ENCODE measurements at regions not wholly inside any gene's neighbourhood (a gene's known extent, or its start where the extent isn't known, plus 50 kb on each side); places are given as distances from the start of the nearest gene placed in this dataset.

DNA sequence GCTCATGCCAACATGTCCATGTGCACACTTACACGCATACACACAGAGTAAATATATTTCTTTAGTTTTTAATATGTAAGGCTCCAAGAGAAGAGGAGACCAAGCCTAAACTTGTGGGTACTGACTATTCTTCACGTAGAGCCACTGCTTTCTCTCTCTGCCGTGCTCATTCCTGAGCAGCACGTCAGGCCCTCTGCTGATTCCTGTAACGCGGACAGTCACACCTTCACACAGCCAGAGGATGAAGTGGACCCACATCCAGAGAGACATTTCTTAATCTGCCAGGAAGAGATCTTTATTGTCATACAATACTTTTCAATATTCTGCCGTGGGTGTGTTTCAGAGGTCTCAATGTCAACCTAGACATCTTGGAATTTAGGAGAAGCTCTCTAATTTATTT, 560.7 kb downstream of the STK39 start:
- no peaks in the 10 kb centered on the region for H3K4me1 ChIP-seq (ENCODE audit: control insufficient read depth, extremely low read depth, insufficient read depth, low read length)
- no peaks in the 10 kb centered on the region for H4K20me1 ChIP-seq (ENCODE audit: control insufficient read depth, extremely low read depth, insufficient read depth, low read length)
- DNase-seq (ENCODE audit: low read depth, low spot score): no peak
- no peak overlapping the region for H3K27ac ChIP-seq (ENCODE audit: control insufficient read depth, insufficient read depth, low read length)
- H3K9ac ChIP-seq (ENCODE audit: control insufficient read depth, extremely low read depth, insufficient read depth, low read length): no peak overlapping the region
- no peaks in the 10 kb centered on the region for H3K27me3 ChIP-seq (ENCODE audit: control insufficient read depth, extremely low read depth, insufficient read depth, low read length)
- H3K4me2 ChIP-seq (ENCODE audit: control insufficient read depth, extremely low read depth, insufficient read depth, low read depth, low read length): no peak overlapping the region
- dilution Hi-C loops (cut with MboI; ENCODE audit: extremely low pct_ligation_motif_present, low sequenced_read_pairs): no loop called here
- H2AFZ ChIP-seq (ENCODE audit: control insufficient read depth, low read length): no peak overlapping the region
- FAIRE-seq: no peak
- H3K36me3 ChIP-seq (ENCODE audit: control insufficient read depth in 2 of 2, extremely low read depth in 1 of 2, insufficient read depth in 2 of 2, low read length in 2 of 2): no peaks in the 10 kb centered on the region
- no peak for TF ChIP-seq EZH2 (IDR thresholded peaks at IDR 0.05; ENCODE audit: low read length)
- TF ChIP-seq CTCF (optimal IDR thresholded peaks at IDR 0.05 in 1 of 3, IDR thresholded peaks at IDR 0.05 in 1 of 3, conservative IDR thresholded peaks at IDR 0.05 in 1 of 3; ENCODE audit: extremely low read depth in 1 of 3, insufficient read depth in 2 of 3, low read length in 3 of 3): no peak
- H3K79me2 ChIP-seq (ENCODE audit: control insufficient read depth, insufficient read depth, low read length): no peaks in the 10 kb centered on the region
- H3K9me3 ChIP-seq (ENCODE audit: control insufficient read depth, low read depth, low read length): no peaks in the 10 kb centered on the region
- H3K9me1 ChIP-seq (ENCODE audit: control insufficient read depth, extremely low read depth, insufficient read depth, low read length): no peaks in the 10 kb centered on the region
- no peak overlapping the region for H3K4me3 ChIP-seq (ENCODE audit: control insufficient read depth in 2 of 3, extremely low read depth in 1 of 3, insufficient read depth in 2 of 3, low read depth in 1 of 3, low read length in 3 of 3)

DNA sequence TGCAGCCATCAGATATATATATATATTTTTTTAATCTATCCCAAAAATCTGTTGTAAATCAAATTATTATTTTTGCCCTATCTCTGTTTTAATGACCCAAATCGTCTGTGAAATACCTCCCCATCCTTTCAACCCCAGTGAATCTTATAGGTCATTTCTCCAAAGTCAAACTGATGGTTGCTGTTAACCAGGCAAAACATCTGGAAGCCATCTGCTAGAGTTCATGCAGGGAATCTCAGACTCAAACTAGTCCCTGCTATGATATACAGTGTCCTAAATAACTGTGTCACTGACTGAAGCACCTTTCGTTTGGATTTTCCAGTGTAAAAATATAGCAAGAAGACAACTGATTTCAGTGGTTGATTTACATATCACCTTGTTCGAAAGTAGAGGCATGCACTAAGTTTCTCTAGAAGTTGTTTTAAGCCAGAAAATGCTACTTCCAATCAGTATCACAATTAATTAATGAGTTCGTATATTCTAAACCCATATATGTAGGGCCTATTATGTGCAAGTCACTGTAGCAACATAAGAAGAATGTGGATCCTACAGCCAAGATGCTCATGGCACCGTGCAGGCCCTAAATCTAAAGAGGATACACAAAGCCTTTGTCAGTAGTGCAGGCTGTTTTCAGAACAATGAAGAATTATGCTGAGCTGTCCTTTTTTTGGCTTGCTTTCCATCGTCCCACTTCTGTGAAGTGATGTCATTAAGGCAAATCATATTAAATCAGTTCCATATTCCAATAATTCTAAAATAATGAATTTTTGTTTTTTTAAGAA, 566.0 kb downstream of the STK39 start:
- Histone ChIP-seq H3K27me3 (ENCODE audit: control insufficient read depth, extremely low read depth, insufficient read depth, low read length) (no peaks in the 10 kb centered on the region), H3K9me1 (ENCODE audit: control insufficient read depth, extremely low read depth, insufficient read depth, low read length) (no peaks in the 10 kb centered on the region), H3K79me2 (ENCODE audit: control insufficient read depth, insufficient read depth, low read length) (no peaks in the 10 kb centered on the region), H3K9me3 (ENCODE audit: control insufficient read depth, low read depth, low read length) (no peaks in the 10 kb centered on the region), H3K4me3 (ENCODE audit: control insufficient read depth in 2 of 3, extremely low read depth in 1 of 3, insufficient read depth in 2 of 3, low read depth in 1 of 3, low read length in 3 of 3) (no peak overlapping the region), H3K4me2 (ENCODE audit: control insufficient read depth, extremely low read depth, insufficient read depth, low read depth, low read length) (no peak overlapping the region), H3K4me1 (ENCODE audit: control insufficient read depth, extremely low read depth, insufficient read depth, low read length) (no peaks in the 10 kb centered on the region), H3K36me3 (ENCODE audit: control insufficient read depth in 2 of 2, extremely low read depth in 1 of 2, insufficient read depth in 2 of 2, low read length in 2 of 2) (no peaks in the 10 kb centered on the region), H4K20me1 (ENCODE audit: control insufficient read depth, extremely low read depth, insufficient read depth, low read length) (no peaks in the 10 kb centered on the region), H3K9ac (ENCODE audit: control insufficient read depth, extremely low read depth, insufficient read depth, low read length) (no peak overlapping the region), H3K27ac (ENCODE audit: control insufficient read depth, insufficient read depth, low read length) (no peak overlapping the region), H2AFZ (ENCODE audit: control insufficient read depth, low read length) (no peak overlapping the region)
- FAIRE-seq: no peak
- no peak for DNase-seq (ENCODE audit: low read depth, low spot score)
- dilution Hi-C loops (cut with MboI; ENCODE audit: extremely low pct_ligation_motif_present, low sequenced_read_pairs): no loop called here
- TF ChIP-seq CTCF (optimal IDR thresholded peaks at IDR 0.05 in 1 of 3, IDR thresholded peaks at IDR 0.05 in 1 of 3, conservative IDR thresholded peaks at IDR 0.05 in 1 of 3; ENCODE audit: extremely low read depth in 1 of 3, insufficient read depth in 2 of 3, low read length in 3 of 3): no peak
- TF ChIP-seq EZH2 (IDR thresholded peaks at IDR 0.05; ENCODE audit: low read length): no peak

Measured in keratinocyte (primary cell).